GM18511 (cell line): ENCODE measurements at regions not wholly inside any gene's neighbourhood (a gene's known extent, or its start where the extent isn't known, plus 50 kb on each side); places are given as distances from the start of the nearest gene placed in this dataset.

Source experiments
- ATAC-seq: cut with Tn5 transposase; IDR thresholded peaks from one replicate; pipeline ENCODE4 v1.9.1; 2021; ENCODE audit warnings: mild to moderate bottlenecking, moderate library complexity; ENCODE audit not compliant: unreplicated experiment

- ATAC-seq: no peak
Observed at GRCh38 chr3:13249664-13250390, 170.3 kb downstream of the NUP210 start.

GRCh38 chr3:13248640-13249039 is 171.5 kb downstream of the NUP210 start:
- ATAC-seq: no peak

GRCh38 chr3:13245615-13245978 is 172.4 kb upstream of the IQSEC1 start:
- ATAC-seq: no peak

GRCh38 chr3:13243586-13243985 is 170.4 kb upstream of the IQSEC1 start:
- ATAC-seq: no peak

- ATAC-seq: no peak
Observed at GRCh38 chr3:13242364-13242737, 169.1 kb upstream of the IQSEC1 start.

- ATAC-seq: no peak
Observed at GRCh38 chr3:13241621-13242363, 168.6 kb upstream of the IQSEC1 start.

GRCh38 chr3:13240928-13241618 is 167.8 kb upstream of the IQSEC1 start:
- ATAC-seq: no peak

- ATAC-seq: no peak
Observed at GRCh38 chr3:13239467-13239760, 166.2 kb upstream of the IQSEC1 start.

GRCh38 chr3:13238687-13239466 is 165.6 kb upstream of the IQSEC1 start:
- ATAC-seq: no peak

GRCh38 chr3:13237776-13238490 is 164.7 kb upstream of the IQSEC1 start:
- ATAC-seq: no peak

GRCh38 chr3:13236557-13237173 is 163.4 kb upstream of the IQSEC1 start:
- no peak for ATAC-seq

- ATAC-seq: no peak
Observed at GRCh38 chr3:13235897-13236296, 162.7 kb upstream of the IQSEC1 start.

GRCh38 chr3:13235079-13235478 is 161.8 kb upstream of the IQSEC1 start:
- ATAC-seq: no peak

- no peak for ATAC-seq
Observed at GRCh38 chr3:13234666-13235065, 161.4 kb upstream of the IQSEC1 start.

- no peak for ATAC-seq
Observed at GRCh38 chr3:13233487-13234485, 160.6 kb upstream of the IQSEC1 start.

- no peak for ATAC-seq
Observed at GRCh38 chr3:13231781-13232666, 158.8 kb upstream of the IQSEC1 start.

- ATAC-seq: no peak
Observed at GRCh38 chr3:13229273-13229949, 156.2 kb upstream of the IQSEC1 start.

- no peak for ATAC-seq
Observed at GRCh38 chr3:13228584-13228983, 155.4 kb upstream of the IQSEC1 start.
